HEK293 (cell line): ENCODE measurements at regions not wholly inside any gene's neighbourhood (a gene's known extent, or its start where the extent isn't known, plus 50 kb on each side); places are given as distances from the start of the nearest gene placed in this dataset.

Source experiments
- EGR2 ChIP-seq: fragments of 450-650 bp; formaldehyde crosslinking; IDR thresholded peaks from 2 replicates; pipeline ENCODE4 v1.5.1; 2016; ENCODE audit warnings: low read depth, missing biosample characterization, missing genetic modification characterization
- GLI2 ChIP-seq: fragments of 450-650 bp; formaldehyde crosslinking; IDR thresholded peaks from 2 replicates; pipeline ENCODE4; 2017; ENCODE audit warnings: missing biosample characterization, missing genetic modification characterization, low read depth, borderline replicate concordance
- HOXC10 ChIP-seq: sonication (generic); formaldehyde crosslinking; IDR thresholded peaks from 2 replicates; pipeline ENCODE4 v1.8.1; 2023; ENCODE audit warnings: mild to moderate bottlenecking, missing genetic modification reagents
- KLF9 ChIP-seq: fragments of 450-650 bp; formaldehyde crosslinking; IDR thresholded peaks from 2 replicates; pipeline ENCODE4 v1.5.1; 2016; ENCODE audit warnings: missing biosample characterization, missing genetic modification characterization, low read depth
- PATZ1 ChIP-seq: fragments of 450-650 bp; formaldehyde crosslinking; IDR thresholded peaks from 2 replicates; pipeline ENCODE4 v1.5.1; 2016; ENCODE audit warnings: missing biosample characterization, missing genetic modification characterization
- RBAK ChIP-seq: fragments of 450-650 bp; formaldehyde crosslinking; IDR thresholded peaks from 2 replicates; pipeline ENCODE4 v1.5.1; 2016; ENCODE audit warnings: missing biosample characterization, missing genetic modification characterization
- SALL2 ChIP-seq: fragments of 450-650 bp; formaldehyde crosslinking; IDR thresholded peaks from 2 replicates; pipeline ENCODE4 v1.5.0; 2017; ENCODE audit warnings: missing biosample characterization, mild to moderate bottlenecking, missing genetic modification characterization, borderline replicate concordance
- WT1 ChIP-seq: fragments of 450-650 bp; formaldehyde crosslinking; IDR thresholded peaks from 2 replicates; pipeline ENCODE4 v1.5.1; 2016; ENCODE audit warnings: missing biosample characterization, missing genetic modification characterization
- YY2 ChIP-seq: fragments of 450-650 bp; formaldehyde crosslinking; IDR thresholded peaks from 2 replicates; pipeline ENCODE4 v1.5.1; 2016; ENCODE audit warnings: missing biosample characterization, missing genetic modification characterization
- ZFHX2 ChIP-seq: fragments of 450-650 bp; formaldehyde crosslinking; conservative IDR thresholded peaks from 2 replicates; pipeline ENCODE4 v1.5.1; 2016; ENCODE audit warnings: missing biosample characterization, missing genetic modification characterization
- ZFP41 ChIP-seq: fragments of 450-650 bp; formaldehyde crosslinking; IDR thresholded peaks from 2 replicates; pipeline ENCODE4 v1.5.1; 2016; ENCODE audit warnings: missing biosample characterization, missing genetic modification characterization, borderline replicate concordance
- ZIC2 ChIP-seq: fragments of 450-650 bp; formaldehyde crosslinking; IDR thresholded peaks from 2 replicates; pipeline ENCODE4 v1.5.1; 2016; ENCODE audit warnings: missing biosample characterization, missing genetic modification characterization
- ZNF138 ChIP-seq: fragments of 450-650 bp; formaldehyde crosslinking; IDR thresholded peaks from 2 replicates; pipeline ENCODE4 v1.5.1; 2016; ENCODE audit warnings: missing biosample characterization, missing genetic modification characterization, borderline replicate concordance
- ZNF140 ChIP-seq: fragments of 450-650 bp; formaldehyde crosslinking; IDR thresholded peaks from 2 replicates; pipeline ENCODE4 v1.5.1; 2016; ENCODE audit warnings: missing biosample characterization, missing genetic modification characterization
- ZNF169 ChIP-seq: fragments of 450-650 bp; formaldehyde crosslinking; IDR thresholded peaks from 2 replicates; pipeline ENCODE4 v1.5.1; 2016; ENCODE audit warnings: missing biosample characterization, missing genetic modification characterization
- ZNF248 ChIP-seq: fragments of 450-650 bp; formaldehyde crosslinking; IDR thresholded peaks from 2 replicates; pipeline ENCODE4 v1.5.1; 2017; ENCODE audit warnings: missing biosample characterization, missing genetic modification characterization
- ZNF280C ChIP-seq: fragments of 450-650 bp; formaldehyde crosslinking; IDR thresholded peaks from 2 replicates; pipeline ENCODE4 v1.5.1; 2016; ENCODE audit warnings: missing biosample characterization, missing genetic modification characterization
- ZNF341 ChIP-seq: fragments of 450-650 bp; formaldehyde crosslinking; IDR thresholded peaks from 2 replicates; pipeline ENCODE4; 2016; ENCODE audit warnings: low read depth, missing biosample characterization, missing genetic modification characterization
- ZNF354C ChIP-seq: fragments of 450-650 bp; formaldehyde crosslinking; IDR thresholded peaks from 2 replicates; pipeline ENCODE4 v1.5.1; 2016; ENCODE audit warnings: missing biosample characterization, missing genetic modification characterization, low read depth, borderline replicate concordance
- ZNF555 ChIP-seq: fragments of 450-650 bp; formaldehyde crosslinking; conservative IDR thresholded peaks from 2 replicates; pipeline ENCODE4 v1.5.1; 2017; ENCODE audit warnings: missing biosample characterization, mild to moderate bottlenecking, missing genetic modification characterization, inconsistent platforms
- ZNF560 ChIP-seq: fragments of 450-650 bp; formaldehyde crosslinking; IDR thresholded peaks from 2 replicates; pipeline ENCODE4 v1.5.1; 2017; ENCODE audit warnings: missing biosample characterization, missing genetic modification characterization, borderline replicate concordance
- ZNF600 ChIP-seq: fragments of 450-650 bp; formaldehyde crosslinking; IDR thresholded peaks from 2 replicates; pipeline ENCODE4 v1.5.1; 2016; ENCODE audit warnings: missing biosample characterization, missing genetic modification characterization
- ZNF707 ChIP-seq: fragments of 450-650 bp; formaldehyde crosslinking; IDR thresholded peaks from 2 replicates; pipeline ENCODE4 v1.5.1; 2016; ENCODE audit warnings: missing biosample characterization, missing genetic modification characterization
- ZNF776 ChIP-seq: fragments of 450-650 bp; formaldehyde crosslinking; IDR thresholded peaks from 2 replicates; pipeline ENCODE4 v1.5.0; 2017; ENCODE audit warnings: missing biosample characterization, missing genetic modification characterization, borderline replicate concordance
- ZNF785 ChIP-seq: fragments of 450-650 bp; formaldehyde crosslinking; IDR thresholded peaks from 2 replicates; pipeline ENCODE4 v1.5.1; 2016; ENCODE audit warnings: missing biosample characterization, missing genetic modification characterization
- ZSCAN30 ChIP-seq: fragments of 450-650 bp; IDR thresholded peaks from 2 replicates; pipeline ENCODE4 v1.5.1; 2018; ENCODE audit warnings: missing biosample characterization, mild to moderate bottlenecking, missing genetic modification characterization, moderate library complexity
- TF ChIP-seq, protein P1 (sequence below): fragments of 450-650 bp; formaldehyde crosslinking; IDR thresholded peaks from 2 replicates; pipeline ENCODE4 v1.5.1; 2017; ENCODE audit warnings: missing biosample characterization, missing genetic modification characterization
- TF ChIP-seq, protein P2 (sequence below): sonication (generic); formaldehyde crosslinking; IDR thresholded peaks from 2 replicates; pipeline ENCODE4 v1.8.1; 2022; ENCODE audit warnings: mild to moderate bottlenecking, moderate library complexity, missing genetic modification reagents

DNA sequence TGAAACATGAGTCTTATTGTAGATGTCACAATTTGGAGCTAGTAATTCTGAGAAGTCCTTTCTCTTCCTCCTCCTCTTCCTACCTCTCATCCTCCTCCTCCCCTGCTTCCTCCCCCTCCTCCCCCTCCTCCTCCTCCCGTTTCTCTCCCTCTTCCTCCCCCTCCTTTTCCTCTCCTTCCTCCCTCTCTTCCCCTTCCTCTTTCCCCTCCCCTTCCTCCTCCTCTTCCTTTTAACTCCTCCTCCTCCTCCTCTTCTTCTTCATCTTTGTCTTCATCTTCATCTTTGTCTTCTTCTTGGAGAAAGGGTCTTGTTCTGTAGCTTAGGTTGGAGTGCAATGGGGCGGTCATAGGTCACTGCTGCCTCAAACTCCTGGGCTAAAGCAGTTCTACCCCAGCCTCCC lies 161.8 kb downstream of the PCDH7 start (continued):
- TF ChIP-seq, protein P1, sequence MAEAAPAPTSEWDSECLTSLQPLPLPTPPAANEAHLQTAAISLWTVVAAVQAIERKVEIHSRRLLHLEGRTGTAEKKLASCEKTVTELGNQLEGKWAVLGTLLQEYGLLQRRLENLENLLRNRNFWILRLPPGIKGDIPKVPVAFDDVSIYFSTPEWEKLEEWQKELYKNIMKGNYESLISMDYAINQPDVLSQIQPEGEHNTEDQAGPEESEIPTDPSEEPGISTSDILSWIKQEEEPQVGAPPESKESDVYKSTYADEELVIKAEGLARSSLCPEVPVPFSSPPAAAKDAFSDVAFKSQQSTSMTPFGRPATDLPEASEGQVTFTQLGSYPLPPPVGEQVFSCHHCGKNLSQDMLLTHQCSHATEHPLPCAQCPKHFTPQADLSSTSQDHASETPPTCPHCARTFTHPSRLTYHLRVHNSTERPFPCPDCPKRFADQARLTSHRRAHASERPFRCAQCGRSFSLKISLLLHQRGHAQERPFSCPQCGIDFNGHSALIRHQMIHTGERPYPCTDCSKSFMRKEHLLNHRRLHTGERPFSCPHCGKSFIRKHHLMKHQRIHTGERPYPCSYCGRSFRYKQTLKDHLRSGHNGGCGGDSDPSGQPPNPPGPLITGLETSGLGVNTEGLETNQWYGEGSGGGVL (tag by site-specific recombination) = peak; percentile 63
- TF ChIP-seq ZFHX2 (tag by site-specific recombination) (peak; percentile 76), HOXC10 (no peak), ZNF555 (tag by site-specific recombination) (no peak), ZNF354C (no peak), ZNF776 (tag by site-specific recombination) (no peak), GLI2 (tag by site-specific recombination) (no peak), WT1 (tag by site-specific recombination) (0 out of 2 replicates have a peak, but pooled peaks have one; percentile 11), ZNF785 (tag by site-specific recombination) (no peak), ZNF707 (tag by site-specific recombination) (no peak), ZNF280C (tag by site-specific recombination) (no peak), ZNF138 (tag by site-specific recombination) (no peak), RBAK (no peak), ZNF140 (tag by site-specific recombination) (no peak), ZNF560 (tag by site-specific recombination) (no peak), KLF9 (tag by site-specific recombination) (no peak), YY2 (tag by site-specific recombination) (no peak), ZSCAN30 (tag by site-specific recombination) (no peak), ZIC2 (tag by site-specific recombination) (no peak), ZNF341 (tag by site-specific recombination) (no peak), SALL2 (tag by site-specific recombination) (no peak), ZFP41 (tag by site-specific recombination) (no peak), ZNF169 (no peak), ZNF600 (tag by site-specific recombination) (no peak), PATZ1 (no peak), ZNF248 (tag by site-specific recombination) (no peak), EGR2 (tag by site-specific recombination) (peak; percentile 82)
- TF ChIP-seq, protein P2, sequence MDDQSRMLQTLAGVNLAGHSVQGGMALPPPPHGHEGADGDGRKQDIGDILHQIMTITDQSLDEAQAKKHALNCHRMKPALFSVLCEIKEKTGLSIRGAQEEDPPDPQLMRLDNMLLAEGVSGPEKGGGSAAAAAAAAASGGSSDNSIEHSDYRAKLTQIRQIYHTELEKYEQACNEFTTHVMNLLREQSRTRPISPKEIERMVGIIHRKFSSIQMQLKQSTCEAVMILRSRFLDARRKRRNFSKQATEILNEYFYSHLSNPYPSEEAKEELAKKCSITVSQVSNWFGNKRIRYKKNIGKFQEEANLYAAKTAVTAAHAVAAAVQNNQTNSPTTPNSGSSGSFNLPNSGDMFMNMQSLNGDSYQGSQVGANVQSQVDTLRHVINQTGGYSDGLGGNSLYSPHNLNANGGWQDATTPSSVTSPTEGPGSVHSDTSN (CRISPR knock-in tag) = no peak
